ENCODE measurements at regions not wholly inside any gene's neighbourhood (a gene's known extent, or its start where the extent isn't known, plus 50 kb on each side); places are given as distances from the start of the nearest gene placed in this dataset.

DNA sequence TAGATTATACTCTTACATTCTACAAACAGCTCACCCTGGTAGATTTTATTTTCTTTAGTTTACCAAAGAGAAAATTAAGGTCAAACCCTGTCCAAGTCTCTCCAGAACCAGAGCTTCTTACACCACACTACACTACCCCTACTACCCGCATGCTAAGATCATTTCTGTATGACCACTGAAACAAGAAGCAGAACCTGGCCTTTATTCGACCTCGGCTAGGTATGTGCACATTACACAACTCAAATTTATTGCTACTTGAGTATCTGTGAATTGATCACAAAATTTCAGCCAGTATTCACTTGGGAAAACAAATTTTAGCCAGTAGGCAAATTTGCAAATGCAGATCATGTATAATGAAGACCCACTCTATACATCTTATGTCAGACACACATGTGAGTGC, 2437.0 kb downstream of the PCDH9 start:
- TF ChIP-seq CTCF (IDR thresholded peaks at IDR 0.05; ENCODE audit: low read depth, low read length) (no peak), EZH2phosphoT487 (IDR thresholded peaks at IDR 0.05; ENCODE audit: low read depth) (no peak)
- H3K4me3 ChIP-seq (ENCODE audit: low read length), result no peak overlapping the region
- H3K4me1 ChIP-seq (ENCODE audit: low read length), result peaks cover 8% of the 10 kb centered on the region

GRCh38 chr13:64791373-64791772, 2438.8 kb downstream of the PCDH9 start:
- Histone ChIP-seq H3K79me2 (ENCODE audit: low read length) (no peaks in the 10 kb centered on the region), H3K9me3 (ENCODE audit: insufficient read depth, low read length) (no peaks in the 10 kb centered on the region; the same call in 1 of the 2 replicates), H2AFZ (ENCODE audit: low read depth, low read length) (no peak overlapping the region), H4K20me1 (ENCODE audit: insufficient read depth, low read length) (no peaks in the 10 kb centered on the region), H3K27ac (ENCODE audit: low read length) (no peak overlapping the region), H3K4me2 (ENCODE audit: low read length) (no peak overlapping the region), H3K9ac (ENCODE audit: low read length) (no peak overlapping the region), H3K4me3 (ENCODE audit: low read length) (no peak overlapping the region), H3K4me1 (ENCODE audit: low read length) (peaks cover 8% of the 10 kb centered on the region), H3K36me3 (replicated peaks; ENCODE audit: low read depth, low read length) (no peaks in the 10 kb centered on the region), H3K27me3 (ENCODE audit: low read depth, low read length) (no peaks in the 10 kb centered on the region)
- TF ChIP-seq EZH2phosphoT487 (IDR thresholded peaks at IDR 0.05; ENCODE audit: low read depth) (no peak), CTCF (IDR thresholded peaks at IDR 0.05; ENCODE audit: low read depth, low read length) (no peak)

More for the DNA sequence above, 2437.0 kb downstream of the PCDH9 start:
- H3K36me3 ChIP-seq (replicated peaks; ENCODE audit: low read depth, low read length), result no peaks in the 10 kb centered on the region
- no peaks in the 10 kb centered on the region for H3K79me2 ChIP-seq (ENCODE audit: low read length)
- H3K4me2 ChIP-seq (ENCODE audit: low read length), result no peak overlapping the region
- H3K27ac ChIP-seq (ENCODE audit: low read length), result no peak overlapping the region
- no peaks in the 10 kb centered on the region; the same call in 1 of the 2 replicates for H3K9me3 ChIP-seq (ENCODE audit: insufficient read depth, low read length)
- H3K27me3 ChIP-seq (ENCODE audit: low read depth, low read length), result no peaks in the 10 kb centered on the region
- H4K20me1 ChIP-seq (ENCODE audit: insufficient read depth, low read length), result no peaks in the 10 kb centered on the region
- H3K9ac ChIP-seq (ENCODE audit: low read length), result no peak overlapping the region
- no peak overlapping the region for H2AFZ ChIP-seq (ENCODE audit: low read depth, low read length)

- no peaks in the 10 kb centered on the region for H3K27me3 ChIP-seq (ENCODE audit: low read depth, low read length)
- no peaks in the 10 kb centered on the region for H3K9me3 ChIP-seq (ENCODE audit: insufficient read depth, low read length)
- no peak for TF ChIP-seq EZH2phosphoT487 (IDR thresholded peaks at IDR 0.05; ENCODE audit: low read depth)
- no peak for TF ChIP-seq CTCF (IDR thresholded peaks at IDR 0.05; ENCODE audit: low read depth, low read length)
- no peak overlapping the region for H3K4me3 ChIP-seq (ENCODE audit: low read length)
- no peak overlapping the region for H3K27ac ChIP-seq (ENCODE audit: low read length)
- H3K4me2 ChIP-seq (ENCODE audit: low read length), result no peak overlapping the region
- no peaks in the 10 kb centered on the region for H3K79me2 ChIP-seq (ENCODE audit: low read length)
- no peak overlapping the region for H3K9ac ChIP-seq (ENCODE audit: low read length)
- H3K4me1 ChIP-seq (ENCODE audit: low read length), result no peaks in the 10 kb centered on the region
- no peaks in the 10 kb centered on the region for H4K20me1 ChIP-seq (ENCODE audit: insufficient read depth, low read length)
- H3K36me3 ChIP-seq (replicated peaks; ENCODE audit: low read depth, low read length), result no peaks in the 10 kb centered on the region
- no peak overlapping the region for H2AFZ ChIP-seq (ENCODE audit: low read depth, low read length)
Observed at GRCh38 chr13:64782466-64782865, 2447.7 kb downstream of the PCDH9 start.

- Histone ChIP-seq H2AFZ (ENCODE audit: low read depth, low read length) (no peak overlapping the region), H3K4me2 (ENCODE audit: low read length) (no peak overlapping the region)
- no peak for TF ChIP-seq CTCF (IDR thresholded peaks at IDR 0.05; ENCODE audit: low read depth, low read length)
- no peak for TF ChIP-seq EZH2phosphoT487 (IDR thresholded peaks at IDR 0.05; ENCODE audit: low read depth)
Observed at GRCh38 chr13:64778002-64778401, 2452.1 kb downstream of the PCDH9 start.

More at GRCh38 chr13:64778002-64778401, 2452.1 kb downstream of the PCDH9 start:
- H3K4me1 ChIP-seq (ENCODE audit: low read length), result no peaks in the 10 kb centered on the region
- H3K27me3 ChIP-seq (ENCODE audit: low read depth, low read length), result no peaks in the 10 kb centered on the region
- no peak overlapping the region for H3K9ac ChIP-seq (ENCODE audit: low read length)
- H4K20me1 ChIP-seq (ENCODE audit: insufficient read depth, low read length), result no peaks in the 10 kb centered on the region
- no peak overlapping the region for H3K4me3 ChIP-seq (ENCODE audit: low read length)
- no peaks in the 10 kb centered on the region for H3K79me2 ChIP-seq (ENCODE audit: low read length)
- H3K9me3 ChIP-seq (ENCODE audit: insufficient read depth, low read length), result no peaks in the 10 kb centered on the region
- H3K36me3 ChIP-seq (replicated peaks; ENCODE audit: low read depth, low read length), result no peaks in the 10 kb centered on the region
- no peak overlapping the region for H3K27ac ChIP-seq (ENCODE audit: low read length)
